ENCODE measurements at regions not wholly inside any gene's neighbourhood (a gene's known extent, or its start where the extent isn't known, plus 50 kb on each side); places are given as distances from the start of the nearest gene placed in this dataset.

DNA sequence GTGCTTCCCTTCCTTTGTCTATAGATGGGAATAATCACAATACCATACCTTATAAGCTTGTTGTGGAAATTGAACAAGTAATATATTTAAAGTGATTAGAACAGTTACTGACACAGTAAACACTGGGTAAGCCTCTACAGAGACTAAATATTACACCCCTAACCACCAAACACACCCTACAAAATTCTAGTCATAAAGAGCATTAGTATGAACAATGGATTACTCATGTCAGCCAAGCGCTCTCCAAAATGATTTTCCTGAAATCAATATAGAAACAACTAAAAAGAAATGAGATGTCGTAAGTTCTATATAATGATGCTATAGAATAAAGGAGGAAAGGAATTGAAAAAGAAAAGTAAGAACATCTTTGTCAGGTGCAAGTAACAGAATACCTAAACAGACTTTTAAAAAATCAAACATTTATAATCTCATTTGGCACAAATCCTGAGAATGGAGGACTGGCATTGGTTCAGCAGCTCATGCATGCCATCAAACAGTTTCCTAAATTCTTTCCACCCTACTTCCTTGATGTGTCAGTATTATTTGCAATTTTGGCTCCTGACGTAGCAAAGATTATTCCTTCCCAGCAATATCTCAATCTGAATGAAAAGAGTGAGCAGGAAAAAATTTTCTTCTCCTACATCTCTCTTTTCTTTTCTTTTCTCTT, 118.0 kb downstream of the SINHCAF start:
- Mint-ChIP-seq H3K27ac (no peak overlapping the region), H3K4me3 (no peak overlapping the region), H3K4me1 (peaks cover 6% of the 10 kb centered on the region), H3K36me3 (no peaks in the 10 kb centered on the region), H3K9me3 (no peaks in the 10 kb centered on the region)
- no peak for DNase-seq (ENCODE audit: low spot score in 2 of 2)
- peak; percentile 55 for ATAC-seq

DNA sequence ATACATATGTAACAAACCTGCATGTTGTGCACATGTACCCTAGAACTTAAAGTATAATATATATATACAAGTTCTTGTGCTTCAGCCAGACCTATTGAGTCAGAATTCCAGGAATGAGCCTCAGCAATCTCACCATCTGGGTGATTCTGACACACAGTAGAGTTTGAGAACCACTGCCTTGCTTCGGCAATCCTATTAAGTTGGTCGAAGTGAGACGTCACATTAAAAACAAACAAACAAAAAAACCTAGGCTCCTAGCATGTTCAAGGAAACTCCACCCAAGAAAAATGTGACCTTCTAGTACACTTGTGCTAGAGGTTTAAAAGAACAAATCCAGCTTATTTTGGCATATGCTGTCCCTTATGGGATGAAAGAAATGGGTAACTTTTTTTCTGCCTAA, 115.8 kb downstream of the SINHCAF start:
- Mint-ChIP-seq H3K27ac (no peak overlapping the region), H3K4me3 (no peak overlapping the region), H3K9me3 (no peaks in the 10 kb centered on the region), H3K36me3 (no peaks in the 10 kb centered on the region), H3K4me1 (peaks cover 1% of the 10 kb centered on the region)
- no peak for ATAC-seq
- DNase-seq (ENCODE audit: low spot score in 2 of 2): no peak

DNA sequence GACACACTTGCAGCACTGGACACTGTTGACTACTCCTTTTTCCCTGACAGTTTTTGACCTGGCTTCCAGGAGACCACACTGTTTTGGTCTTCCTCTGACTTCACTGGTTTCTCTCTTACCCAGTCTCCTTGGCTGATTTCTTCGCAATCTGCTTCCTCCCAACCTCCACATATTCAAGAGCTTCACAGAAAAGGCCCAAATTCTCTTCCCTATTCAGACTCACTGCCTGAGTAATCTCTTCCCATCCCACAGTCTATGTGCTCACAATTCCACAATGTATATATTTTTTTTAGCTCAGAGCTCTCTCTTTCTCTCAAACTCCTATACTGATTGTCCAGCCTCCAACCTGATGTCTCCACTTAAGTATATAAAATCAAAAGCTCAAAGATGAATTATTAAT, 115.4 kb downstream of the SINHCAF start:
- H3K4me1 Mint-ChIP-seq: no peaks in the 10 kb centered on the region
- no peaks in the 10 kb centered on the region for H3K36me3 Mint-ChIP-seq
- no peaks in the 10 kb centered on the region for H3K9me3 Mint-ChIP-seq
- no peak overlapping the region for H3K27ac Mint-ChIP-seq
- ATAC-seq (no peak), DNase-seq (ENCODE audit: low spot score in 2 of 2) (no peak)
- H3K4me3 Mint-ChIP-seq: no peak overlapping the region

DNA sequence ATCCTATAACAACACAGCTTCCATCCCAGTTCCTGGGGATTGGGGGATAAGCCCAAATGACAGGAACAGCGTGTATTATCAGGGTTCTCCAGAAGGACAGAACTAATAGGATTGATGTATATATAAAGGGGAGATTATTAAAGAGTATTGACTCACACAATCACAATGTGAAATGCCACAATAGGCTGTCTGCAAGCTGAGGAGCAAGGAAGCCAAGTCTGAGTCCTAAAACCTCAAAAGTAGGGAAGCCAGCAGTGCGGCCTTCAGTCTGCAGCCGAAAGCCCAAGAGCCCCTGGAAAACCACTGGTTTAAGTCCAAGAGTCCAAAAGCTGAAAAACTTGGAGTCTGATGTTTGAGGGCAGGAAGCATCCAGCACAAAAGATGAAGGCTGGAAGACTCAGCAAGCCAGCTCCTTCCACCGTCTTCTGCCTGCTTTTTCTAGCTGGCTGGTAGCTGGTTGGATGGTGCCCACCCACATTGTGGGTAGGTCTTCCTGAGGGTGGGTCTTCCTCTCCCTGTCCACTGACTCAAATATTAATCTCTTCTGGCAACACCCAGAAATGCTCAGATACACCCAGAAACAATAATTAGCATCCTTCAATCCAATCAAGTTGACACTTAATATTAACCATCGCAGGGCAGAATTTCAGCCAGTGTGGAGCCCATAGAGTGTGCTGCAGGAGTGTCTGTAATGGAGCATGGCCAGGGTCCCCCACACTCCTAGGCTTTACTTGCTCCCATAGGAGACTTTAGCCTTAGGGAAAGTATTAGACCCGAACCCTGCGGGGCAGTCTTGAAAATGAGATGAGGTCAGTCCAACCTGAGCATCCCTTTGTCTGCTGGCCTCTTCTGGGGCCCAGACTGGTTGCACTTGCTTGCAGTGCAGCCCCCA, 111.1 kb downstream of the SINHCAF start:
- Mint-ChIP-seq H3K36me3 (no peaks in the 10 kb centered on the region), H3K27ac (no peak overlapping the region), H3K4me3 (no peak overlapping the region), H3K9me3 (no peaks in the 10 kb centered on the region), H3K4me1 (no peaks in the 10 kb centered on the region)
- no peak for ATAC-seq
- no peak for DNase-seq (ENCODE audit: low spot score in 2 of 2)

DNA sequence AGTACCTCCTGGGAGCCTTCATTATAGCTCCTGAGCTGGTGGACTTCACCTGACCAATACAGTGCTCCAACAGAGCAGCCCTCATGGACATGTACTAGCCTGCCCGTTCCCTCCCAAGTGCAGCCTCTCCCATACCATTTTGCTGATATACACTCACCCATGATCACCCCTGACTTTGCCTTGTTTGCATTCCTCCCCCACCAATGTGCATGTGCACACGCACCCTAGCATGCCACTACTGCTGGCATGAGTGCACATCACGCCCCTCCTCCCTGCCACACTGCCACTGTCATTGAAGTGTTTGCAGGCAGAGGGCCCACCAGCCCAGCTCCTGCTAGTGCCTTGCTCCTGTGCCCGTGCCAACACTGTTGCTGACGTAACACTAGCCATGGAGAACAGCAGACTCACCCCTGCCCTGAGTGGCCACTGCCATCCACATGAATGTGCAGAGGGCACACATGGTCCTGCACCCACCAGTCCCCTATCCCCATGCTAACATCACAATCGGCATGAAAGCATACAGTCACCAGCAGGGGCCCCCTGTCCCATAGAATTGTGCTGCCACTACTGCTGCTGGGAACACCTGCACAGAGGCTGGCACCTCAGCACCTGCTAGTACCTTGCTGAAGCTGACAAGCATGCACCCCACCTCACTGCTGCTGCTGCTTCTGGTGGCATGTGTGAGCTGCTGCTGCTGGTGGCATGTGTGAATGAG, 110.3 kb downstream of the SINHCAF start:
- no peaks in the 10 kb centered on the region for H3K4me1 Mint-ChIP-seq
- H3K9me3 Mint-ChIP-seq: no peaks in the 10 kb centered on the region
- no peak overlapping the region for H3K4me3 Mint-ChIP-seq
- ATAC-seq (peak; percentile 22), DNase-seq (ENCODE audit: low spot score in 2 of 2) (no peak)
- H3K27ac Mint-ChIP-seq: no peak overlapping the region
- no peaks in the 10 kb centered on the region for H3K36me3 Mint-ChIP-seq

DNA sequence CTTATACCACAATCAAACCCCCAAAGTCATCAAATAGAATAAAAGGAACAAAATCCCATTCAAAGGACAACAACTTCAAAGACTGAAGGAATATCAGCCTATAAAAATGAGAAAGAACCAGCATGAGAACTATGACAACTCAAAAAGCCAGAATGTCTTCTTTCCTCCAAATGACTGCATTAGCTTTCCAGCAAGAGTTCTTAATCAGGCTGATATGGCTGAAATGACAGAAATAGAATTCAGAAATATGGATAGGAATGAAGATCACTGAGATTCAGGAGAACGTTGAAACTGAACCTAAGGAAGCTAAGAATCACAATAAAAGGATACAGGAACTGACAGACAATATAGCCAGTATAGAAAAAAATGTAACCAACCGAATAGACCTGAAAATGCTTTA, 109.5 kb downstream of the SINHCAF start:
- Mint-ChIP-seq H3K4me3 (no peak overlapping the region), H3K36me3 (no peaks in the 10 kb centered on the region), H3K4me1 (no peaks in the 10 kb centered on the region), H3K9me3 (no peaks in the 10 kb centered on the region), H3K27ac (no peak overlapping the region)
- DNase-seq (ENCODE audit: low spot score in 2 of 2) (no peak), ATAC-seq (no peak)

DNA sequence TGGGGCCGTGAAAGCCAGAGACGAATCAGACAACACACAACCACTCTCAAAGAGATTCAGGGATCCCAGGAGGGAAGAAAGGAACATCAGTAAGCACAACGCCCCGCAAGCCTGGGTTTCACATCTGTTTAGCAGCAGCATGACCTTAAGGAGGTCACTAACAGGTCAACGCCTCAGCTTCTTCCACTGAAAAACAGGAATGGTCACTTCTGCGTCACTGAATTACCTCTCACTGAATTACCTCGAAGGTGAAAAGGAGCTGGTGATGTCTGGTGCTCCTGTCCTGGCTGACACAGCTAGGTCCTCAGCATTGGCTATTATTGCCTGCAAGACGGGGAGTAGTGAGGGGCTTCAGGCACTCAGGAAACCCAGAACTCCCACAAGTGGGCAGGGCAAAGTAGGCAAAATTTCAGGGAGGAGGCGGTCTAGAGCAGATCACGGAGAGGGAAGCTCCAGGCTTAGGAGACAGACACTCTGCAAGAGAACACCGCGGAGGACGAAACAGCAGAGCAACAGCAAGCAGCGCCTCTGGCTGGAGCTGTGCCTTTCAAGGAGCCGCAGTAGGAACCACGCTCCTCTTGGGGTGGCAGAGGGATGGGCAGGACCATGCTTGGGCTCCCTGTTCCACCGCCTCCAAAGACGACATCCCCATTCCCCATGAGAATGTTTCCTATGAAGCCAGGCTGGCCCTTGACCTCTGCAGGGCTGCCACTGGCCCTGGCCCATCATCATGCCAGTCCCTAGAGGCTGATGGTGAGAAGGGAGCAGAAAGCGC, 108.4 kb downstream of the SINHCAF start:
- H3K4me1 Mint-ChIP-seq: no peaks in the 10 kb centered on the region
- no peak overlapping the region for H3K4me3 Mint-ChIP-seq
- no peak overlapping the region for H3K27ac Mint-ChIP-seq
- ATAC-seq: no peak
- H3K36me3 Mint-ChIP-seq: no peaks in the 10 kb centered on the region
- H3K9me3 Mint-ChIP-seq: no peaks in the 10 kb centered on the region
- no peak for DNase-seq (ENCODE audit: low spot score in 2 of 2)

DNA sequence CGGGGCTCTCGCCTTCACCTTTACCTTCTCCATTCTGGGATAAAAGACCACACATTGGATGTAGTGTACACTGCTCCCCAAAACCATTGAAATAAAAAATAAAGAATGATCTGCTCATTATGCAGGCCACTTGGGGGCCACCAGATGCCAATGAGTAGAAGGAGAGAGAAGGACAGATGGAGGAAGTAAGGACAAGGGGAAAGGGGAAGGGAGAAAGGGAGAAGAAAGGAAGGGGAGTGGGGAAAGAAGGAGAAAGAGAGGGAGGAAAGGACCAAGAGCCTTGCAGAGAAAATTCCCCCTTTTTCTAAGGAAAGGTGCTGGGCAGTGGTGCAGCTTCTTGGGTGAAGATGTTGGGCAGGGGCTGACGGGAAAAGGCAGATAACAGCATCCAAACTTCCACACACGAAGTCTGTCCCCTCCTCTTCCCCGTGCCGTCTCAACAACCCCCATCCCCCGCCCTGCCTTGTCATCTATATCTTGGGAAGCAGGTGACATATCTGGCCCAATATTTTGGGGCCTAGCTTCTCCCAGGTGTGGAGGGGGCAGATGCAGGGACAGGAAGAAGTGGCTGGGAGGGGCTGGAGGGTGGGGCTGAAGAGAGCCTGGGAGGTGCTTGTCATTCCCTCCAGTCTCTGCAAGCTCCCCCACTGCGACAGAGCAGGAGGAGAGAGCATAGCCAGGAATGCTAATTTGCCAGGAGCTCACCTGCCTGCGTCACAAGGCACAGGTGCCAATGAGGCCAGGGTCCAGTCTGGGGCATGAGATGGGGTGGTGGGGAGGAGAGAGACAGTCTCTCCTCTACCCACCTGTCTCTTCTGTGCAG, 107.5 kb downstream of the SINHCAF start:
- no peaks in the 10 kb centered on the region for H3K4me1 Mint-ChIP-seq
- H3K36me3 Mint-ChIP-seq: no peaks in the 10 kb centered on the region
- peak in 1 of 2 donors; percentile 18 for DNase-seq (ENCODE audit: low spot score in 2 of 2)
- H3K27ac Mint-ChIP-seq: no peak overlapping the region
- ATAC-seq: no peak
- H3K9me3 Mint-ChIP-seq: no peaks in the 10 kb centered on the region
- H3K4me3 Mint-ChIP-seq: no peak overlapping the region

DNA sequence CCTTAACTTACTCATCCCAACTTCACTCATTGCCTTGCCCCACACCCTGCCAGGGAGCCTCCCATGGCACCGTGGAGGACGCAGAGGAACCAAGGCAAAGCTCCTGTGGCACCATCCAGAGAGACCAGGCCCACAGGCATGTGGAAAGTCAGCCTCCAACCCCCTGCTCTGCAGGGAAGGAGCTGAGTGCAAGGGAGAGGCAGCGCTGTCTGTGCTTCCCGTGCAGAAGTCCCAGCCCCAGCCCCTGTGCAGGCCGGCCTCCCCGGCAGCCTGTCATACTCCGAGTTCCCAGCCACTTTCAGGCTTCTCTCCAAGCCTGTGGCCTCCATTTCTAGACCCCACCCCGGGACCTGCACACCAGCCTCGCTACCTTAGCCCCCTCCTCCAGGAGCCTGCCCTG, 106.4 kb downstream of the SINHCAF start:
- H3K27ac Mint-ChIP-seq: no peak overlapping the region
- no peak overlapping the region for H3K4me3 Mint-ChIP-seq
- ATAC-seq: peak; percentile 12
- no peak for DNase-seq (ENCODE audit: low spot score in 2 of 2)
- H3K36me3 Mint-ChIP-seq: no peaks in the 10 kb centered on the region
- H3K9me3 Mint-ChIP-seq: no peaks in the 10 kb centered on the region
- no peaks in the 10 kb centered on the region for H3K4me1 Mint-ChIP-seq

DNA sequence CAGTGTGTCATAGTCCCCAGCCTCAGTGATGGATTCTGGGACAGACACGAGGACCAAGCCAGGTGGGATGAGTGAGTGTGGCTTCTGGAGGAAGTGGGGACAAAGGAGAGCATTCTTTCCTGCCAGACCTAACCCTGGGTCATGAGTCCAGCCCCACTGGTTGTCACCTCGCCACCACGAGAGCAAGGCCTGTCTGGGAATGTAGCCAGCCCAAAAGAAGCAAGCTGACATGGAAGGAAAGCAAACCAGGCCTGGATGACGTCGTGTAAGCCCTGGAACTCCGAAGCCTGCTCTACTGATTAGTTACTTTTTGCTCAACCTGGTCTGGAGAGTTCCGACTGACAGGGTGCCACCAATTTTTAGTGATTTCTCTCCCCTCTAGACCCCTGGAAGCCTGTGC, 105.9 kb downstream of the SINHCAF start:
- no peak overlapping the region for H3K4me3 Mint-ChIP-seq
- no peaks in the 10 kb centered on the region for H3K9me3 Mint-ChIP-seq
- H3K36me3 Mint-ChIP-seq: no peaks in the 10 kb centered on the region

DNA sequence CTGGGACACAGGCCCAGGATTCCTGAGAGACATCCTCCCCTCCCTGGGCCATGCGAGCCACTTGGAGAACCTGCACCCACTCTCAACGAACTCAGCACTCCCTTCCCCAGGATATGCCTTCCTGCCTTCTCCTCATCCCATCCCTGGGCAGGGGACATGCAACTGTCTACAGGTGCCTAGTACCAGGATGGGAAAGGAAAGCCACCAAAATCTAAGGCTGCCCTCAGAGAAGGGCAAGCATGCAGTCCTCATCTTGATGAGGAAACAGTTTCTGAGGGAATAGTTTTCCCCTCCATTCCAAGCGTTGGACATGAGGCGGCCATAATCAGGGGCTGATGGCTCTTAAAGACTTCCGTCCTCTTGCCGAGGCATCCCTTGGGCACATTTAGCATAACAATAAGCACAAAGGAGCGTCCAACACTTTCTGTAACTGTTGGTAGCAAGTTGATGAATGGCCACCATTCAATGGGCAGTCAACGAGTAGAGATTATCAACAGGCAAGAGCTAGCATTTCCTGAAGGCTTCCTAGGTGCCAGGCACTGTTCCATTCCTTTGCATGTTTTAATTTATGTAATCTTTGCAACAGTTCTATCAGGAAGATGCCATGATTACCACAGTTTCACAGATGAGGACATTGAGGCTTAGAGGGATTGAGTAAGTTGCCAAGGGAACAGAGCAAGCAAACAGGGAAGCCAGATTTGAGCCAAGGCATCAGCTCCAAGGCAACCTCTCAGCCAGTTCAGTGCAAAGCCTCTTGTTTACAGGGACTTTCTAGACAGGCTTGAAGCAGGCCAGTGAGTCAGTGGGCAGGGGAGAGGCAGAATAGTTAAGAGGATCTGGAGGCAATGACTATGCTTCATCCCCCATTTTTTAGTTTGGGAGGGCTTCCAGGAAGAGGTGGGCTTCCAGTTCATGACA, 105.1 kb downstream of the SINHCAF start:
- H3K4me3 Mint-ChIP-seq: no peak overlapping the region
- ATAC-seq (no peak), DNase-seq (ENCODE audit: low spot score in 2 of 2) (no peak)
- H3K4me1 Mint-ChIP-seq: no peaks in the 10 kb centered on the region
- H3K27ac Mint-ChIP-seq: no peak overlapping the region
- H3K9me3 Mint-ChIP-seq: no peaks in the 10 kb centered on the region
- no peaks in the 10 kb centered on the region for H3K36me3 Mint-ChIP-seq

More for the DNA sequence above, 105.9 kb downstream of the SINHCAF start:
- ATAC-seq (no peak), DNase-seq (ENCODE audit: low spot score in 2 of 2) (peak in 1 of 2 donors; percentile 34)
- Mint-ChIP-seq H3K4me1 (no peaks in the 10 kb centered on the region), H3K27ac (no peak overlapping the region)

DNA sequence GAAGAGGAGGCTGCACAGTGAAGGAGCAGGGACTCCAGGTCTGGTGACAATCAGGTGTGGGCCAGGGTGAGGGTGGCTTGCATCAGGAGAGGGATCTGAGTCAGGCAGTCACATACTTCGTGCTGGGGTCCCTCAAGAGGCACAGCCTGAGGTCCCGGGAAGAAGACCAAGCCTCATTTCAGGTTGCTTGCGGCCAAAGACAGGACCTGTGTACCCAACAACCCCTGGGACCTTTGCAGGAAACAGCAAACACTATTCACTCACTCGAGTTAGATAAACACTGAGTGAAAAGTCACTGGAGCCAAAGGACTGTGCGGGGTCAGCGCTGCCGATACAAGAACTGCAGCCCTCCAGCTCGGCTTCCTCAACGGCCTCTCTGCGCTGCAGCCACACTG, 104.4 kb downstream of the SINHCAF start:
- Mint-ChIP-seq H3K9me3 (no peaks in the 10 kb centered on the region), H3K4me1 (no peaks in the 10 kb centered on the region), H3K4me3 (no peak overlapping the region), H3K36me3 (no peaks in the 10 kb centered on the region), H3K27ac (no peak overlapping the region)
- ATAC-seq: no peak
- DNase-seq (ENCODE audit: low spot score in 2 of 2): no peak

DNA sequence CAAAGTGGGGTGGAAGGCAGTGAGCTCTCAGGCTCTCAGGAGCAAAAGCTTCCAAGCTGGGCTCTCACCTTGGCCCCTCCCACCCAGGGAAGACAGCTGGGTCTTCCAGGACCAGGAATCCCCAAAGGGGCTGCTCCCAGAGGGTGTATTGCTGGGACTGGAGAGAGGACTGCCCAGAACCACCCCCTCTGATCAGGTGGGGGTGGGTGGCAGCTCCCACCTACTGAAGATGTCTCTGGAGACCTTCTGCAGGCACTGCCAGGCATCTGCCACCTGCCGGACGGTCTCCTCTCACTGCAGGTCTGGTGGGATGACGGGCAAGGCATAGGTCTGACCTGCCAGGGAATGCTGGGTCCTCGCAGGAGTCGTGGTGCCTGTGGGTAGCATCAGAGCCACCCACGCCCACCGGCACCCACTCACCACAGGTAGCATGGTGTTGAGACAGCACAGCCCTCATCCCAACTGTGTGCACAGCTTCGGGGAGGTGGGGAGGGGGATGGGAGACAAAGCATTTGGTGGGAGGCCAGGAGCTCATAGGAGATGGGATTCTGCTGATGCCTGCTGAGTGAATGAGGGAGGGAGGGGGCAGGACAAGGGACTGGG, 103.2 kb downstream of the SINHCAF start:
- H3K9me3 Mint-ChIP-seq: no peaks in the 10 kb centered on the region
- H3K4me1 Mint-ChIP-seq: no peaks in the 10 kb centered on the region
- H3K27ac Mint-ChIP-seq: no peak overlapping the region
- H3K36me3 Mint-ChIP-seq: no peaks in the 10 kb centered on the region
- ATAC-seq: no peak
- no peak for DNase-seq (ENCODE audit: low spot score in 2 of 2)
- no peak overlapping the region for H3K4me3 Mint-ChIP-seq

Data from stimulated activated effector memory CD8-positive, alpha-beta T cell treated with anti-CD3 and anti-CD28 coated beads, Interleukin-12 subunit alpha, Interleukin-12 subunit beta, amount 100 ng/mL, for 72 hours (primary cell).